ENCODE measurements at regions not wholly inside any gene's neighbourhood (a gene's known extent, or its start where the extent isn't known, plus 50 kb on each side); places are given as distances from the start of the nearest gene placed in this dataset.

GRCh38 chr13:30841154-30841553 lies 64.9 kb upstream of the MEDAG start:
- H3K27ac ChIP-seq (ENCODE audit: low read depth, low read length, poor library complexity, severe bottlenecking), result no peak overlapping the region
- H3K4me2 ChIP-seq (ENCODE audit: low read length), result no peak overlapping the region
- no peaks in the 10 kb centered on the region for H3K9me2 ChIP-seq (ENCODE audit: insufficient read depth, low read length)
- H2AFZ ChIP-seq (ENCODE audit: low read length), result no peak overlapping the region
- CTCF ChIA-PET (ENCODE audit: unreplicated experiment), result no interaction called here
- H3K4me1 ChIP-seq (ENCODE audit: insufficient read depth, low read length, poor library complexity, severe bottlenecking), result no peaks in the 10 kb centered on the region
- DNase-seq (ENCODE audit: low spot score), result no peak
- intact Hi-C loops (cut with micrococcal nuclease; ENCODE audit: unreplicated experiment), result no loop called here
- peaks cover 12% of the 10 kb centered on the region; the same call in 1 of the 2 replicates for H3K9me3 ChIP-seq (ENCODE audit: low read length)
- H4K20me1 ChIP-seq (ENCODE audit: insufficient read depth, low read length), result no peaks in the 10 kb centered on the region
- no peak overlapping the region for H3K4me3 ChIP-seq (ENCODE audit: low read depth, low read length, poor library complexity, severe bottlenecking)
- BruUV-seq (replicated peaks), result no TSS peak
- no peaks in the 10 kb centered on the region for H3K36me3 ChIP-seq (ENCODE audit: insufficient read depth, low read length)
- TF ChIP-seq EZH2phosphoT487 (IDR thresholded peaks at IDR 0.05; ENCODE audit: borderline replicate concordance, low read depth, low read length) (no peak), CTCF (conservative IDR thresholded peaks at IDR 0.05; ENCODE audit: low read length) (no peak)
- POLR2A ChIA-PET, result interaction anchor here (0.6 kb wide), 1 partner anchor 446 kb away, joined by 3 read pairs; no protein-coding TSS in a partner anchor
- no peaks in the 10 kb centered on the region for H3K79me2 ChIP-seq (ENCODE audit: insufficient read depth, low read depth, low read length)

- no TSS peak for BruUV-seq (replicated peaks)
- no peak overlapping the region for H2AFZ ChIP-seq (ENCODE audit: low read length)
- CTCF ChIA-PET (ENCODE audit: unreplicated experiment), result no interaction called here
Observed at GRCh38 chr13:30843548-30843947, 62.5 kb upstream of the MEDAG start.

More at GRCh38 chr13:30843548-30843947, 62.5 kb upstream of the MEDAG start:
- no peak for TF ChIP-seq CTCF (conservative IDR thresholded peaks at IDR 0.05; ENCODE audit: low read length)
- no peak for TF ChIP-seq EZH2phosphoT487 (IDR thresholded peaks at IDR 0.05; ENCODE audit: borderline replicate concordance, low read depth, low read length)
- no peaks in the 10 kb centered on the region for H3K79me2 ChIP-seq (ENCODE audit: insufficient read depth, low read depth, low read length)
- no peaks in the 10 kb centered on the region for H3K36me3 ChIP-seq (ENCODE audit: insufficient read depth, low read length)
- peaks cover 12% of the 10 kb centered on the region; the same call in 1 of the 2 replicates for H3K9me3 ChIP-seq (ENCODE audit: low read length)
- H3K4me1 ChIP-seq (ENCODE audit: insufficient read depth, low read length, poor library complexity, severe bottlenecking), result no peaks in the 10 kb centered on the region
- no peak overlapping the region for H3K27ac ChIP-seq (ENCODE audit: low read depth, low read length, poor library complexity, severe bottlenecking)
- no peak overlapping the region for H3K4me2 ChIP-seq (ENCODE audit: low read length)
- no peaks in the 10 kb centered on the region for H4K20me1 ChIP-seq (ENCODE audit: insufficient read depth, low read length)
- H3K4me3 ChIP-seq (ENCODE audit: low read depth, low read length, poor library complexity, severe bottlenecking), result no peak overlapping the region
- intact Hi-C loops (cut with micrococcal nuclease; ENCODE audit: unreplicated experiment), result no loop called here
- no peak for DNase-seq (ENCODE audit: low spot score)
- no peaks in the 10 kb centered on the region for H3K9me2 ChIP-seq (ENCODE audit: insufficient read depth, low read length)
- POLR2A ChIA-PET, result no interaction called here
